Activated naive CD8-positive, alpha-beta T cell treated with anti-CD3 and anti-CD28 coated beads, Interleukin-2, amount 10 ng/mL, durations not matched to agents 7 days and 5 days (primary cell): ENCODE measurements at regions not wholly inside any gene's neighbourhood (a gene's known extent, or its start where the extent isn't known, plus 50 kb on each side); places are given as distances from the start of the nearest gene placed in this dataset.

Source experiments
- ATAC-seq: fragments of 150-1000 bp; cut with Tn5 transposase; one replicate; pipeline ENCODE4 v1.10.0; 2021; ENCODE audit warnings: low read depth, moderate library complexity
- POLR2A ChIA-PET: fragments of 350-600 bp; sonication (Branson Sonifier 250); formaldehyde crosslinking; loops from one replicate; lab custom pipeline; 2021; ENCODE audit warnings: antibody characterized with exemption; lab: Charles Lee
- DNase-seq: peaks from one replicate; pipeline ENCODE4 v3.0.0; 2021
- H3K27ac Mint-ChIP-seq: one replicate; pipeline ENCODE4 v1.8.0; 2022; ENCODE audit warnings: mild to moderate bottlenecking, mixed read lengths
- H3K27me3 Mint-ChIP-seq: one replicate; pipeline ENCODE4 v1.8.0; 2022; ENCODE audit warnings: mild to moderate bottlenecking, moderate library complexity, mixed read lengths
- H3K36me3 Mint-ChIP-seq: one replicate; pipeline ENCODE4 v1.8.0; 2021; ENCODE audit warnings: mild to moderate bottlenecking, mixed read lengths
- H3K4me1 Mint-ChIP-seq: one replicate; pipeline ENCODE4 v1.8.0; 2021; ENCODE audit warnings: mixed read lengths
- H3K4me3 Mint-ChIP-seq: one replicate; pipeline ENCODE4 v1.8.0; 2022; ENCODE audit warnings: mild to moderate bottlenecking, moderate library complexity, mixed read lengths
- H3K9me3 Mint-ChIP-seq: one replicate; pipeline ENCODE4 v1.8.0; 2021; ENCODE audit warnings: mixed read lengths

GRCh38 chr10:58017719-58018367, 249.9 kb downstream of the IPMK start:
- ATAC-seq = no peak
- Mint-ChIP-seq H3K36me3 (no peaks in the 10 kb centered on the region), H3K9me3 (no peaks in the 10 kb centered on the region), H3K27me3 (no peaks in the 10 kb centered on the region), H3K4me3 (no peak overlapping the region), H3K27ac (no peak overlapping the region), H3K4me1 (no peaks in the 10 kb centered on the region)
- POLR2A ChIA-PET = no interaction called here
- no peak for DNase-seq

GRCh38 chr10:58016614-58017013, 251.1 kb downstream of the IPMK start:
- Mint-ChIP-seq H3K9me3 (no peaks in the 10 kb centered on the region), H3K36me3 (no peaks in the 10 kb centered on the region), H3K4me1 (no peaks in the 10 kb centered on the region), H3K27ac (no peak overlapping the region), H3K4me3 (no peak overlapping the region), H3K27me3 (no peaks in the 10 kb centered on the region)
- ATAC-seq = no peak
- POLR2A ChIA-PET = no interaction called here
- no peak for DNase-seq

GRCh38 chr10:58014436-58014835, 253.3 kb downstream of the IPMK start:
- POLR2A ChIA-PET = no interaction called here
- Mint-ChIP-seq H3K36me3 (no peaks in the 10 kb centered on the region), H3K4me3 (no peak overlapping the region), H3K27me3 (no peaks in the 10 kb centered on the region), H3K9me3 (no peaks in the 10 kb centered on the region), H3K4me1 (no peaks in the 10 kb centered on the region), H3K27ac (no peak overlapping the region)
- no peak for DNase-seq
- no peak for ATAC-seq

- POLR2A ChIA-PET = no interaction called here
- Mint-ChIP-seq H3K36me3 (no peaks in the 10 kb centered on the region), H3K27ac (no peak overlapping the region), H3K9me3 (no peaks in the 10 kb centered on the region), H3K4me3 (no peak overlapping the region), H3K27me3 (no peaks in the 10 kb centered on the region), H3K4me1 (no peaks in the 10 kb centered on the region)
- no peak for ATAC-seq
- DNase-seq = no peak
These were observed 254.3 kb downstream of the IPMK start for GRCh38 chr10:58013406-58013805.

GRCh38 chr10:58010073-58010702, 257.5 kb downstream of the IPMK start:
- no peak for ATAC-seq
- Mint-ChIP-seq H3K4me3 (no peak overlapping the region), H3K9me3 (no peaks in the 10 kb centered on the region), H3K27me3 (no peaks in the 10 kb centered on the region), H3K27ac (no peak overlapping the region), H3K36me3 (no peaks in the 10 kb centered on the region), H3K4me1 (no peaks in the 10 kb centered on the region)
- POLR2A ChIA-PET = no interaction called here
- no peak for DNase-seq

GRCh38 chr10:58003945-58004344, 263.7 kb downstream of the IPMK start:
- no peaks in the 10 kb centered on the region for H3K27me3 Mint-ChIP-seq
- ATAC-seq (no peak), DNase-seq (no peak)
- POLR2A ChIA-PET = no interaction called here
- H3K4me3 Mint-ChIP-seq = no peak overlapping the region
- no peaks in the 10 kb centered on the region for H3K4me1 Mint-ChIP-seq
- no peak overlapping the region for H3K27ac Mint-ChIP-seq
- no peaks in the 10 kb centered on the region for H3K36me3 Mint-ChIP-seq
- H3K9me3 Mint-ChIP-seq = no peaks in the 10 kb centered on the region

- no peaks in the 10 kb centered on the region for H3K36me3 Mint-ChIP-seq
- H3K27me3 Mint-ChIP-seq = no peaks in the 10 kb centered on the region
- ATAC-seq (no peak), DNase-seq (no peak)
- no peak overlapping the region for H3K27ac Mint-ChIP-seq
- H3K4me3 Mint-ChIP-seq = no peak overlapping the region
- H3K9me3 Mint-ChIP-seq = no peaks in the 10 kb centered on the region
- no peaks in the 10 kb centered on the region for H3K4me1 Mint-ChIP-seq
- POLR2A ChIA-PET = no interaction called here
These were observed 266.5 kb downstream of the IPMK start for GRCh38 chr10:58001159-58001558.

- DNase-seq = no peak
- H3K27ac Mint-ChIP-seq = no peak overlapping the region
- no peaks in the 10 kb centered on the region for H3K4me1 Mint-ChIP-seq
- H3K4me3 Mint-ChIP-seq = no peak overlapping the region
- H3K9me3 Mint-ChIP-seq = no peaks in the 10 kb centered on the region
- POLR2A ChIA-PET = no interaction called here
- ATAC-seq = no peak
- H3K27me3 Mint-ChIP-seq = no peaks in the 10 kb centered on the region
- peaks cover 1% of the 10 kb centered on the region for H3K36me3 Mint-ChIP-seq
These were observed 271.2 kb downstream of the IPMK start for GRCh38 chr10:57996536-57996935.

GRCh38 chr10:57993302-57993701, 274.4 kb downstream of the IPMK start:
- Mint-ChIP-seq H3K36me3 (peaks cover 1% of the 10 kb centered on the region), H3K27me3 (no peaks in the 10 kb centered on the region), H3K4me3 (no peak overlapping the region), H3K9me3 (no peaks in the 10 kb centered on the region), H3K27ac (no peak overlapping the region), H3K4me1 (no peaks in the 10 kb centered on the region)
- ATAC-seq = no peak
- POLR2A ChIA-PET = no interaction called here
- no peak for DNase-seq

- ATAC-seq = no peak
- POLR2A ChIA-PET = no interaction called here
These were observed 275.2 kb downstream of the IPMK start for GRCh38 chr10:57992321-57993077.

GRCh38 chr10:57988964-57989363, 278.7 kb downstream of the IPMK start:
- Mint-ChIP-seq H3K9me3 (no peaks in the 10 kb centered on the region), H3K27me3 (no peaks in the 10 kb centered on the region), H3K27ac (no peak overlapping the region), H3K4me3 (no peak overlapping the region), H3K36me3 (no peaks in the 10 kb centered on the region), H3K4me1 (no peaks in the 10 kb centered on the region)
- no peak for ATAC-seq
- POLR2A ChIA-PET = no interaction called here
- DNase-seq = no peak

More at GRCh38 chr10:57992321-57993077, 275.2 kb downstream of the IPMK start:
- H3K9me3 Mint-ChIP-seq = no peaks in the 10 kb centered on the region
- H3K27ac Mint-ChIP-seq = no peak overlapping the region
- H3K36me3 Mint-ChIP-seq = peaks cover 1% of the 10 kb centered on the region
- H3K4me3 Mint-ChIP-seq = no peak overlapping the region
- DNase-seq = no peak
- no peaks in the 10 kb centered on the region for H3K4me1 Mint-ChIP-seq
- no peaks in the 10 kb centered on the region for H3K27me3 Mint-ChIP-seq

- POLR2A ChIA-PET = no interaction called here
These were observed 280.5 kb downstream of the IPMK start for GRCh38 chr10:57987055-57987721.

GRCh38 chr10:57986422-57986821, 281.3 kb downstream of the IPMK start:
- ATAC-seq = no peak
- Mint-ChIP-seq H3K4me1 (no peaks in the 10 kb centered on the region), H3K27me3 (no peaks in the 10 kb centered on the region), H3K9me3 (no peaks in the 10 kb centered on the region), H3K36me3 (no peaks in the 10 kb centered on the region), H3K4me3 (no peak overlapping the region), H3K27ac (no peak overlapping the region)
- no peak for DNase-seq
- POLR2A ChIA-PET = no interaction called here

More at GRCh38 chr10:57987055-57987721, 280.5 kb downstream of the IPMK start:
- Mint-ChIP-seq H3K4me1 (no peaks in the 10 kb centered on the region), H3K9me3 (no peaks in the 10 kb centered on the region), H3K27me3 (no peaks in the 10 kb centered on the region), H3K4me3 (no peak overlapping the region), H3K27ac (no peak overlapping the region), H3K36me3 (no peaks in the 10 kb centered on the region)
- no peak for ATAC-seq
- no peak for DNase-seq
